K562 (cell line): ENCODE measurements at regions not wholly inside any gene's neighbourhood (a gene's known extent, or its start where the extent isn't known, plus 50 kb on each side); places are given as distances from the start of the nearest gene placed in this dataset.

Experiments used
- ATAC-seq: fragments of 200-7000 bp; cut with Tn5 transposase; 3 replicates; pipeline ENCODE4 v1.9.1; 2020; ENCODE audit warnings: moderate library complexity
- BruUV-seq: library from RNA; stranded (reverse); fragments of 400-500 nt; replicated peaks from 2 replicates; lab custom pipeline; 2021; lab: Mats Ljungman, UMichigan
- CTCF ChIA-PET: fragments of 300-600 bp; formaldehyde crosslinking; extraction: SDS; loops from one replicate; lab custom pipeline; 2021; ENCODE audit warnings: low intra/inter-chr PET ratio; lab: Yijun Ruan, JAX
- POLR2A ChIA-PET: fragments of 300-600, 350-650 bp; sonication (Branson Sonifier 250); formaldehyde crosslinking; extraction: SDS; loops from one replicate; lab custom pipeline; 2021; ENCODE audit warnings: antibody characterized with exemption, inconsistent platforms; lab: Yijun Ruan, JAX
- DNase-seq, 4 experiments: peaks; one replicate each; pipeline versions ENCODE4 v3.0.0 to v3.0.0-alpha.2; 2011 to 2018; ENCODE audit warnings: low spot score in 3 of 4, mixed read lengths in 3 of 4; ENCODE audit errors: extremely low read depth in 1 of 4
- FAIRE-seq: peaks from 2 replicates; lab custom pipeline; 2011; peaks lifted over from hg19 to GRCh38; lab: Jason Lieb, UNC
- H2AFZ ChIP-seq: 2 replicates; pipeline ENCODE4 v1.6.0; 2011; ENCODE audit warnings: low read depth, low read length, control low read depth, inconsistent platforms
- H3K27ac ChIP-seq: fragments of 200-600 bp; 3 replicates; pipeline ENCODE4 v1.8.0; 2011; ENCODE audit warnings: low read depth, mild to moderate bottlenecking, control low read depth, inconsistent platforms, low read length, moderate library complexity, mixed read lengths; ENCODE audit errors: extremely low read depth
- H3K27me3 ChIP-seq, 2 experiments: fragments of 300-600 bp in 1 of 2; 2 replicates in 1 of 2; 3 replicates in 1 of 2; pipeline versions ENCODE4 v1.6.0 to v1.8.0; 2011; ENCODE audit warnings: inconsistent platforms in 2 of 2, low read length in 2 of 2, mild to moderate bottlenecking in 1 of 2, mixed read lengths in 1 of 2, moderate library complexity in 1 of 2; ENCODE audit not compliant: control insufficient read depth in 2 of 2, insufficient read depth in 2 of 2
- H3K36me3 ChIP-seq: fragments of 300-600 bp; 3 replicates; pipeline ENCODE4 v1.8.0; 2011; ENCODE audit warnings: mild to moderate bottlenecking, low read length, inconsistent platforms; ENCODE audit not compliant: control insufficient read depth, insufficient read depth
- H3K4me1 ChIP-seq, 2 experiments: fragments of 200-600 bp in 1 of 2; replicated peaks in 1 of 2; 2 replicates in 1 of 2; 3 replicates in 1 of 2; pipeline versions ENCODE4 v1.5.1 to v1.8.0; 2011; ENCODE audit warnings: inconsistent platforms in 2 of 2, low read length in 2 of 2, mild to moderate bottlenecking in 1 of 2, mixed read lengths in 1 of 2, moderate library complexity in 1 of 2; ENCODE audit not compliant: control insufficient read depth in 2 of 2, insufficient read depth in 2 of 2
- H3K4me2 ChIP-seq: 2 replicates; pipeline ENCODE4 v1.6.1; 2011; ENCODE audit warnings: low read length, control low read depth, inconsistent platforms, mixed read lengths; ENCODE audit not compliant: insufficient read depth
- H3K4me3 ChIP-seq: fragments of 200-600 bp; sonication (generic), shearing (Covaris generic); 2 replicates; pipeline ENCODE4 v1.5.1; 2016; ENCODE audit warnings: control low read depth, inconsistent platforms
- H3K79me2 ChIP-seq: fragments of 200-600 bp; 3 replicates; pipeline ENCODE4 v1.8.0; 2011; ENCODE audit warnings: low read length, inconsistent platforms; ENCODE audit not compliant: control insufficient read depth, insufficient read depth
- H3K9ac ChIP-seq, 2 experiments: 2 replicates each; pipeline versions ENCODE4 v1.6.0 to v1.6.1; 2011; ENCODE audit warnings: low read depth in 2 of 2, low read length in 2 of 2, control low read depth in 1 of 2, inconsistent platforms in 1 of 2, mild to moderate bottlenecking in 1 of 2, mixed read lengths in 1 of 2; ENCODE audit not compliant: insufficient read depth in 1 of 2
- H3K9me1 ChIP-seq: one replicate; pipeline ENCODE4 v1.6.0; 2011; ENCODE audit warnings: inconsistent platforms, mild to moderate bottlenecking, low read length, moderate library complexity; ENCODE audit not compliant: control insufficient read depth, insufficient read depth
- H3K9me3 ChIP-seq: replicated peaks from 2 replicates; pipeline ENCODE4 v1.5.1; 2011; ENCODE audit warnings: low read depth, low read length, inconsistent platforms; ENCODE audit not compliant: control insufficient read depth, insufficient read depth
- H4K20me1 ChIP-seq: replicated peaks from 2 replicates; pipeline ENCODE4 v1.6.1; 2011; ENCODE audit warnings: low read length, inconsistent platforms, mixed read lengths; ENCODE audit not compliant: control insufficient read depth, insufficient read depth
- ARHGAP35 ChIP-seq: fragments of 450-650 bp; IDR thresholded peaks from 2 replicates; pipeline ENCODE4 v1.6.1; 2018; ENCODE audit not compliant: partially characterized antibody
- KAT2B ChIP-seq: IDR thresholded peaks from one replicate; pipeline ENCODE4 v1.6.1; 2012; ENCODE audit warnings: low read depth, mild to moderate bottlenecking, control low read depth, inconsistent platforms, low read length, moderate library complexity
- LCOR ChIP-seq: sonication (generic); formaldehyde crosslinking; IDR thresholded peaks from 2 replicates; pipeline ENCODE4 v1.8.0; 2022; ENCODE audit warnings: mild to moderate bottlenecking, missing genetic modification reagents
- MAFF ChIP-seq: IDR thresholded peaks from 2 replicates; pipeline ENCODE4 v1.6.1; 2012; ENCODE audit warnings: low read length, improper control_type of control experiment
- PHF8 ChIP-seq: fragments of 200-600 bp; sonication (generic); IDR thresholded peaks from 2 replicates; pipeline ENCODE4 v1.6.1; 2012; ENCODE audit warnings: mixed run types, mild to moderate bottlenecking, inconsistent platforms, low read length, moderate library complexity, borderline replicate concordance
- RBM34 ChIP-seq: fragments of 200-400 bp; formaldehyde crosslinking; IDR thresholded peaks from 2 replicates; pipeline ENCODE4 v1.6.1; 2018; ENCODE audit warnings: low read length, borderline replicate concordance; ENCODE audit not compliant: insufficient read depth
- TCF3 ChIP-seq: sonication (generic); formaldehyde crosslinking; IDR thresholded peaks from 2 replicates; pipeline ENCODE4 v1.4.0; 2020; ENCODE audit warnings: mild to moderate bottlenecking, missing genetic modification reagents
- TRIM24 ChIP-seq, 2 experiments: fragments of 450-650 bp; IDR thresholded peaks; 2 replicates each; pipeline ENCODE4 v1.6.1; 2016
- WHSC1 ChIP-seq: IDR thresholded peaks from one replicate; pipeline ENCODE4 v1.6.1; 2012; ENCODE audit warnings: low read length, control low read depth, inconsistent platforms
- ZBTB49 ChIP-seq: sonication (generic); formaldehyde crosslinking; IDR thresholded peaks from 2 replicates; pipeline ENCODE4 v1.8.0; 2022; ENCODE audit warnings: missing genetic modification reagents, mild to moderate bottlenecking, borderline replicate concordance
- ZNF282 ChIP-seq: sonication (generic); formaldehyde crosslinking; IDR thresholded peaks from 2 replicates; pipeline ENCODE4 v1.8.1; 2023; ENCODE audit warnings: missing genetic modification reagents
- WGBS: fragments of 100-300 bp; shearing (Covaris generic); methylation state at CpG from one replicate; pipeline ENCODE4 v1.1.6; 2016; ENCODE audit warnings: low coverage, mixed read lengths; ENCODE audit not compliant: insufficient coverage; ENCODE audit errors: missing lambda C conversion rate; 5-methylcytosine and 5-hydroxymethylcytosine counted together
- in situ Hi-C: fragments of 300-500 bp; cut with MboI; formaldehyde crosslinking; loops from 4 replicates; pipeline ENCODE4 v1.15.0; 2018; ENCODE audit warnings: inconsistent platforms, mixed read lengths
- intact Hi-C: fragments of 100-400 bp; cut with micrococcal nuclease; formaldehyde crosslinking; loops from 2 replicates; pipeline ENCODE4 v1.14.2; 2022

GRCh38 chr10:30750971-30751677 is 121.6 kb upstream of the LYZL2 start:
- FAIRE-seq (no peak), ATAC-seq (no peak), DNase-seq (no peak)
- Histone ChIP-seq H2AFZ (no peak overlapping the region), H3K79me2 (no peaks in the 10 kb centered on the region), H3K36me3 (no peaks in the 10 kb centered on the region), H3K4me1 (peaks cover 7 to 11% of the 10 kb centered on the region in 2 experiments; a peak in 4 of 5 replicates), H3K9me1 (no peaks in the 10 kb centered on the region), H3K27me3 (peaks cover 20 to 78% of the 10 kb centered on the region in 2 experiments; a peak in 4 of 5 replicates), H3K4me3 (no peak overlapping the region), H3K4me2 (no peak overlapping the region), H3K27ac (no peak overlapping the region), H4K20me1 (peaks cover 10% of the 10 kb centered on the region; the same call in 1 of the 2 replicates), H3K9me3 (no peaks in the 10 kb centered on the region), H3K9ac (no peak overlapping the region)
- BruUV-seq: no TSS peak
- intact Hi-C loops (no loop called here), in situ Hi-C loops (no loop called here)
- WGBS: 0% methylated on average over 10 of the region's 10 CpGs
- TF ChIP-seq ARHGAP35 (no peak), ZBTB49 (CRISPR knock-in tag) (no peak), ZNF282 (CRISPR knock-in tag) (no peak), LCOR (no peak), RBM34 (no peak), MAFF (no peak), KAT2B (no peak), PHF8 (no peak), WHSC1 (no peak), TCF3 (CRISPR knock-in tag) (no peak), TRIM24 (IDR thresholded peaks at IDR 0.05) (no peak)
- CTCF ChIA-PET: no interaction called here
- POLR2A ChIA-PET: no interaction called here
